ENCODE measurements at regions not wholly inside any gene's neighbourhood (a gene's known extent, or its start where the extent isn't known, plus 50 kb on each side); places are given as distances from the start of the nearest gene placed in this dataset.

GRCh38 chr4:42719257-42719656 is 62.4 kb upstream of the ATP8A1 start:
- no peak overlapping the region for H3K27ac ChIP-seq
- TF ChIP-seq CTCF (IDR thresholded peaks at IDR 0.05), result no peak
- no peak for TF ChIP-seq ZFX (IDR thresholded peaks at IDR 0.05; ENCODE audit: borderline replicate concordance)

DNA sequence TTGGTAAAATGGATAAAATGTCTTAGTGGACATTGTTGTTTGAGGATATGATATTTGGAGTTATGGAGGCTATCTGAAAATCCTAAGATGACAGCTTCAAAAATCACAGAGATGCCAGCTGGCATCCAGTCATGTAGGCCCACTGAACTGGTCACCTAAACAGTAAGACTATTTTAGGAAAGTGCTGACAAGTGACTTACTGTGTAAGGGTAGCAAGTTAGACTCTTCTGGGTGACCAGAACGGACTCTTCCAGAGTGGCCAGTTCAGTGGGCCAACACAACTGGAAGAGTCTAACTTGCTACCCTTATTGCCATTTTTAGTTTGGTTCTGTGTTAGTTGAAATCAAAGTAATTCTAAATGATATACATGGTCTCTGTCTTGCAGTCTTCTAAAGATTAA is 61.4 kb upstream of the ATP8A1 start:
- TF ChIP-seq CTCF (IDR thresholded peaks at IDR 0.05) (no peak), ZFX (IDR thresholded peaks at IDR 0.05; ENCODE audit: borderline replicate concordance) (no peak)
- no peak overlapping the region for H3K27ac ChIP-seq

DNA sequence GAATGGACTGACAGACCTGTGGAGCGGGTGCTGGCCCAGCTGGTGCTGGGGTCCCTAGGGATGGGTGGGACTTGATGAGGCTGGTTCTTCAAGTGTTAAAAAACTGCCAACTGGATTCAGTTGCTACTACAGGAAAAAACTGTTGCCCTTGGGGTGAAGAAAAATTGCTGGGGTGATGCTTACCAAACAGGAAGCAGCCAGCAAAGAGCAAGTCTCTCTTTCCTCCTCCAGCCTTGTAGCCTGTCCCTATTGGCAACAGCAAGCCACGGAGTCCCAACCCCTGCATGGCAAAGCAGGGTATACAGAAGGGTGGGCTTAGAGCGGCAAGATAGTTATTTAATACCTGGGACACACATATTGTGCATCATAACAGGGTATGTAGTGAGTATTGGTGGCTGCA is 60.1 kb upstream of the ATP8A1 start:
- no peak for TF ChIP-seq CTCF (IDR thresholded peaks at IDR 0.05)
- no peak for TF ChIP-seq ZFX (IDR thresholded peaks at IDR 0.05; ENCODE audit: borderline replicate concordance)
- H3K27ac ChIP-seq, result no peak overlapping the region

- no peak overlapping the region for H3K27ac ChIP-seq
- TF ChIP-seq ZFX (IDR thresholded peaks at IDR 0.05; ENCODE audit: borderline replicate concordance), result no peak
- TF ChIP-seq CTCF (IDR thresholded peaks at IDR 0.05), result no peak
Observed at GRCh38 chr4:42715807-42716482, 59.0 kb upstream of the ATP8A1 start.

- TF ChIP-seq CTCF (IDR thresholded peaks at IDR 0.05), result no peak
- TF ChIP-seq ZFX (IDR thresholded peaks at IDR 0.05; ENCODE audit: borderline replicate concordance), result no peak
- no peak overlapping the region for H3K27ac ChIP-seq
Observed at GRCh38 chr4:42713391-42713790, 56.5 kb upstream of the ATP8A1 start.

DNA sequence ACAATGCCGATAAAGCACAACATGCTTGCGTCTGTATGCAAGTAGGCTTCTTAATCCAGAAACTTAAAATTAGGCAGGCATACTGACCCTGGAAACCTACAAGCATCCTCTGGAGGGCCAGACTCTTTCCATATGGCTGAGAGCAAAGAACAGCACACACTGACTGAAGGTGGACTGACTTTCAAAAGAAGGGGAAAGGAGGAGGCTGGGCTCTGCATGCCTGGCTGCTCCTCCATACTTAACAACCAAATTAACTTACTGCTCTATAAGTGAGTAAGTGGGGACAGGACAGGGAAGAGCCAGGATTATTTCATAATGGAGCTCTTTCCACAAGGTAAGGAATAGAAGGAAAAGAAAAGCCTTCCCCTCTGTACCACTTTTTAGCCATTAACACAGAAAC is 55.9 kb upstream of the ATP8A1 start:
- TF ChIP-seq CTCF (IDR thresholded peaks at IDR 0.05) (no peak), ZFX (IDR thresholded peaks at IDR 0.05; ENCODE audit: borderline replicate concordance) (no peak)
- H3K27ac ChIP-seq, result no peak overlapping the region

DNA sequence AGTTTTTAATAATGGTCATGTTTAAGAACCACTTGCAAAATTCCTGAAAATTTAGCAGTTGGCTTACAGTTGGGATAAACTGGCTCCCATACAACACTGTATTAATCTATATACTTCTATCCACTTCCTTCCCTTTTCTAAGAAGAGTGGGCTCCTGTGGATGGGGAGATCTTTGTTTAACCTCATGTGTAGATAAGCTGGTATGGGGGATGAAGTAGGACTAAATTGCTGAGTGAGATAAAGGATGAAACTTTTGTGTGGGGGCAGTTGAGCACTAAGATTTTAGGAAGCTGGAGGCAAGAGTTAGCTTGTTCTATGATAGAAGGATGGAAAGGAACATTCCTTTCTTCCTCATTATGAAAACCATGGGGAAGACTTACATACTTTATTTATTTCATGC is 54.6 kb upstream of the ATP8A1 start:
- no peak overlapping the region for H3K27ac ChIP-seq
- no peak for TF ChIP-seq ZFX (IDR thresholded peaks at IDR 0.05; ENCODE audit: borderline replicate concordance)
- TF ChIP-seq CTCF (IDR thresholded peaks at IDR 0.05), result no peak

Data from 22Rv1 (cell line).